Uterus (tissue), 2 donors: ENCODE measurements at regions not wholly inside any gene's neighbourhood (a gene's known extent, or its start where the extent isn't known, plus 50 kb on each side); places are given as distances from the start of the nearest gene placed in this dataset.

ENCODE experiments used
- CTCF ChIP-seq, 4 experiments: fragments of 200-600 bp in 2 of 4; fragments of 450-650 bp in 2 of 4; sonication (generic) in 2 of 4; IDR thresholded peaks; one replicate each; pipeline ENCODE4 v1.5.1; 2016 to 2019; ENCODE audit warnings: antibody characterized with exemption in 4 of 4, mild to moderate bottlenecking in 2 of 4, moderate library complexity in 1 of 4
- POLR2A ChIP-seq, 2 donors: fragments of 450-650 bp; IDR thresholded peaks; one replicate each; pipeline ENCODE4 v1.6.1; 2016; ENCODE audit warnings: antibody characterized with exemption in 2 of 2, mild to moderate bottlenecking in 1 of 2, moderate library complexity in 1 of 2

DNA sequence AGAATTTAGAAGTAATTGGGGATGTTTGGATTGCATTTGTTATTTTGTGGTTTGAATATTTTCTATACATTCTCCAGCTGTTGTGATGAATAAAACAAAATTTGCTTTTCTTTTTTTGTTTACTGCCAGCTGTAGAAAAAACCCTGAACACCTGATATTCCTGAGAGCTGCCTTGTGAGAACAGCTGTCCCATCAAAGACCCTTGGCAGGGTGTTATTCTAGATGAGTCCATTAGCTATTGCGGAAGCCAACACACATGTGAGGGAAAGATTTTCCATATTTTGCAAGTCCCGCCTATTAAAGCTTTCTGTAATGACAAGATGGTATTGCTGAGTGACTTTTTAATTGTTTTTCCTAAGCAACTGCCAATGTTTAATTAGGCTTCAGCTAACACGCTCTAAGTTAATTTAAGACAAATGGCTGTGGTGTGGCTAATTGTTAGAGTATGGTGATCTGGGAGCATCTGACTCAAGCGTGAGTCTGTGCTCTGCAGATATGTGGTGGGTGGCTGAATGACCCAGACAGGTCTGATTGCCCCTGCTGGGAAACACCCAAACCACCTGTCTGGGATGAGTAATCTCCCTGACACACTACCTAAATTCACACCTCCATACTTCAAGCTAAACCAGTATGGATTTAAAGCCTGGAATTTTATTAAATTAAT lies 86.5 kb upstream of the PRLR start:
- TF ChIP-seq CTCF (IDR thresholded peaks at IDR 0.05), result no peak
- TF ChIP-seq POLR2A (IDR thresholded peaks at IDR 0.05), result no peak
